SK-N-DZ (cell line): ENCODE measurements at regions not wholly inside any gene's neighbourhood (a gene's known extent, or its start where the extent isn't known, plus 50 kb on each side); places are given as distances from the start of the nearest gene placed in this dataset.
"Not testable (repeated sequence)": the region's sequence is repeated elsewhere in the genome, so short reads cannot be mapped to it uniquely, and the experiment has no call there.

Source experiments
- DNase-seq: peaks from one replicate; pipeline ENCODE4 v3.0.0-alpha.2; 2015; ENCODE audit warnings: low spot score

- DNase-seq, result not testable (repeated sequence)
Observed at GRCh38 chr7:36065563-36066342, 87.3 kb upstream of the EEPD1 start.

- no peak for DNase-seq
Observed at GRCh38 chr7:36066343-36066664, 86.8 kb upstream of the EEPD1 start.

GRCh38 chr7:36070230-36070629 is 82.8 kb upstream of the EEPD1 start:
- DNase-seq, result peak; percentile 11

GRCh38 chr7:36071605-36072004 is 81.4 kb upstream of the EEPD1 start:
- no peak for DNase-seq

GRCh38 chr7:36072620-36073019 is 80.4 kb upstream of the EEPD1 start:
- DNase-seq, result no peak

- no peak for DNase-seq
Observed at GRCh38 chr7:36075561-36075960, 77.5 kb upstream of the EEPD1 start.

- no peak for DNase-seq
Observed at GRCh38 chr7:36076074-36076473, 77.0 kb upstream of the EEPD1 start.

- DNase-seq, result no peak
Observed at GRCh38 chr7:36078816-36079360, 74.2 kb upstream of the EEPD1 start.

GRCh38 chr7:36079446-36080025 is 73.5 kb upstream of the EEPD1 start:
- DNase-seq, result no peak

GRCh38 chr7:36080843-36081242 is 72.2 kb upstream of the EEPD1 start:
- no peak for DNase-seq

- no peak for DNase-seq
Observed at GRCh38 chr7:36082216-36082615, 70.8 kb upstream of the EEPD1 start.

GRCh38 chr7:36082910-36083309 is 70.1 kb upstream of the EEPD1 start:
- DNase-seq, result no peak

GRCh38 chr7:36083626-36084380 is 69.3 kb upstream of the EEPD1 start:
- DNase-seq, result no peak

- peak; percentile 76 for DNase-seq
Observed at GRCh38 chr7:36084485-36085091, 68.5 kb upstream of the EEPD1 start.

GRCh38 chr7:36085096-36085495 is 68.0 kb upstream of the EEPD1 start:
- DNase-seq, result no peak

GRCh38 chr7:36086571-36086970 is 66.5 kb upstream of the EEPD1 start:
- DNase-seq, result no peak

- no peak for DNase-seq
Observed at GRCh38 chr7:36088553-36088952, 64.5 kb upstream of the EEPD1 start.

GRCh38 chr7:36088966-36089365 is 64.1 kb upstream of the EEPD1 start:
- no peak for DNase-seq

GRCh38 chr7:36090976-36091873 is 61.8 kb upstream of the EEPD1 start:
- no peak for DNase-seq

- no peak for DNase-seq
Observed at GRCh38 chr7:36091874-36092176, 61.2 kb upstream of the EEPD1 start.

- DNase-seq, result no peak
Observed at GRCh38 chr7:36092221-36092771, 60.8 kb upstream of the EEPD1 start.
